A673 (cell line): ENCODE measurements at regions not wholly inside any gene's neighbourhood (a gene's known extent, or its start where the extent isn't known, plus 50 kb on each side); places are given as distances from the start of the nearest gene placed in this dataset.

Experiments
- CTCF ChIP-seq: fragments of 300-800, 200-600 bp; sonication (generic); conservative IDR thresholded peaks from 2 replicates; pipeline ENCODE4 v1.5.1; 2017; ENCODE audit warnings: low read depth, mild to moderate bottlenecking, antibody characterized with exemption, low read length, moderate library complexity, mixed read lengths
- EZH2 ChIP-seq: fragments of 200-600 bp; sonication (generic); IDR thresholded peaks from 2 replicates; pipeline ENCODE4 v1.6.1; 2017; ENCODE audit warnings: borderline replicate concordance, low read depth, mild to moderate bottlenecking, mixed read lengths, antibody characterized with exemption, low read length; ENCODE audit not compliant: poor library complexity, severe bottlenecking

- no peak for TF ChIP-seq CTCF
- TF ChIP-seq EZH2, result no peak
Observed at GRCh38 chr6:133055441-133055966, 185.7 kb upstream of the EYA4 start.
